C1 segment of cervical spinal cord (tissue), 14 donors: ENCODE measurements at regions not wholly inside any gene's neighbourhood (a gene's known extent, or its start where the extent isn't known, plus 50 kb on each side); places are given as distances from the start of the nearest gene placed in this dataset.
"Not testable (repeated sequence)": the region's sequence is repeated elsewhere in the genome, so short reads cannot be mapped to it uniquely, and the experiment has no call there.

Experiments used
- DNase-seq, 14 donors: peaks; one replicate each; lab custom pipeline; 2025; lab: John Stamatoyannopoulos, UW

DNA sequence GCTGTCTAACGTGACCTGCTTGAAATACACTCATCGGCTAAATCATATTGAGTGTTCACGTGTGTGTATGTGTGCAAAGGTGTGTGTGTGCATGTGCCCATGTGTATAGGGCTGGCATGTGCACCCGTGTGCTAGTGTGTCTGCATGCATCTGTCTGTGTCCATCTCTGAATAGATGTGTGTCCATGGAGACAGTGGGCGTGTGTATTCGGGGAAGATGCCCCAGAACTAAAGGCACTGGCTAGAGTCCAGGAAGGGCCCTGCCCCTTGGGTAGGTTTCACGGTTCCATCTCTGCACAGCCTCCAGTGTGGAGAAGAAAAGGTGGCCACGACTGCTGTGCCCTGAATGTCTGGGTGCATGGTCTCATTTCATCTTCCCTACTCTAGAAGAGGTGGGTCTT is 220.3 kb downstream of the MN1 start:
- DNase-seq, result no peak

DNA sequence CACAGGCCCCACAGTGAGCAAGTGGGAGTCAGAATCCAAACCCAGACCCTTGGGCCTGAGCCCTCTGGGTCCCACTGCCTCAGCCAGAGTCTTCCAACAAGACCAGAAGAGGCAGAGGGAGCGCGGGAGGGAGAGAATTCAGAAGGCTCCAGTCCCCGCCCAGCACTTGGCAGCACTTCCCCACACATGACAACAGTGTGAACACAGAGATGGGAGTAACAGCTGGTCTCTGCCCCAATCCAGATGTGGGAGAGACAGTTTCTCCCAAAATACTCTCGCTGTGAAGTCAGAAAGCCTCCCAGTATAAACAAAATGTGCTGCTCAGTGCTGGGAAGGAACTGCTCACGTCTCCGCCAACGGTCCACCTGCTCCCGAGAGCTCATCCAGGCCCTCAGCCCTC is 219.9 kb downstream of the MN1 start:
- DNase-seq, result peak in 11 of 14 donors; percentile 1 to 13 (median 4)

DNA sequence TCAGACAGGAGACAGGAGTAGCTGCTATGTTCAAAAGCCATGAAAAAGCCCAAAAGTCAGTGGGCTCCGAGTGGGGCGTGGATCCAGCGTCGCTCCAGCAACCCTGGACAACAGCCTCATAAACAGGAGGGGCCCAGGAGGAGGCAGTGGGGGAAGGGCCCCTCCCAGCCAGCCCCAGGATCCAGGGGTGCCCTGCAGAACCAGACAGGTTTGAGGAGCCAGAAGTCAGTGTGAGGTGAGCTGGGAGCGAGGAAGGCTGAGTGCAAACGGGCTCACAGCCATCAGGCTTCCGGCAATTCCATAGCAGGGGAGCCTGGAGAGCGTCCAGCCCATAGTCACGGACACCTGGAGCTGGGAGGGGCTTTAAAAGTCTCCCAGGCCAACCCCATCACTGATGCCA is 217.7 kb downstream of the MN1 start:
- no peak for DNase-seq

DNA sequence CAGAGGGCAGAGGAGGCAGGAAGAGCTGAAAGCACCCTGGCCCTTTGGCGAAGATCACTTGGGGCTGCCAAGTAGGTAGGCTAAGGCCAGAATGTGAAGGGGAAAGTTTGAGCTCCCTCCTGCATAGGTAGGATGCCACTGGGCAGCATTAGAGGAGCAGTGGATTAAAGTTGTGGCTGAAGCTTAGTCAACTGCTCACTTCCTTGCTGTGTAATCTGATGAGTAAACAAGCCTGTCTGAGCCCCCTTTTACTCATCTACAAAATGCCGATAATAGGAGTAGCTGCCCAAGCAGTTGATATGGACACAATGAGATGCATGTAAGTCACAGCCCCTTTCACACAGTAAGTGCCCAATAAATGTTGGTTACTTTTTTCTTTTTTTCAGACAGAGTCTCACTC is 216.4 kb downstream of the MN1 start:
- DNase-seq, result no peak

DNA sequence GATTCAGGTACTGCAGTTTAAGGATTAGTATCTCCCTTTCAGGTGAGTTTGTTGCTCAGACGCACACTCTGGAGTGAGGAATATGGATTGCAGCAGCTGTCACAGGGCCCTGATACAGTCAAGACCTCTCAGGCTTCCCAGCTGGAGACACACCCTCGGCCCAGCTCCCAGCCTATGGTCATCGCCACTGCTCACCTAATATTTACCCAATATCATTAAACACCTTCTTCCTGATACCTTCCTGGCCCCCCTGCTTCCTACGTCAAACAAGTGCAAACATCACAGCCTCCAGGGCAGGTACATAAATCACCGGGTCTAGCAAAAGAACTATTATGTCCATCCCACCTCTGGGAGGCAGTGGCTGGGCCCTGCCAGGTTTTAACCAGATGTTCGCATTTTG is 213.3 kb downstream of the MN1 start:
- DNase-seq, result no peak

DNA sequence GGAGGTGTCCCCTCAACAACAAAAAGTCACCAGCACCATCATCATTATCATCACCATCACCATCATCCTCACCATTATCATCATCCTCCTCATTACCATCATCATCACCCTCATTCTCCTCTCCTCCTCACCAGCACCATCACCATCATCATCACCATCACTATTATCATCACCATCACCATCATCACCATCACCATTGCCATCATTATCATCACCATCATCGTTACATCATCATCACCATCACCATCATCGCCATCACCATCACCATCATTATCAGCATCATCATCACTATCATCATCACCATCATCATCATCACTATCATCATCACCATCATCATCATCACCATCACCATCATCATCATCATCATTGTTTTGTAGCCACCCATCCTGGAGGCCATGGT is 212.6 kb downstream of the MN1 start:
- DNase-seq, result no peak

DNA sequence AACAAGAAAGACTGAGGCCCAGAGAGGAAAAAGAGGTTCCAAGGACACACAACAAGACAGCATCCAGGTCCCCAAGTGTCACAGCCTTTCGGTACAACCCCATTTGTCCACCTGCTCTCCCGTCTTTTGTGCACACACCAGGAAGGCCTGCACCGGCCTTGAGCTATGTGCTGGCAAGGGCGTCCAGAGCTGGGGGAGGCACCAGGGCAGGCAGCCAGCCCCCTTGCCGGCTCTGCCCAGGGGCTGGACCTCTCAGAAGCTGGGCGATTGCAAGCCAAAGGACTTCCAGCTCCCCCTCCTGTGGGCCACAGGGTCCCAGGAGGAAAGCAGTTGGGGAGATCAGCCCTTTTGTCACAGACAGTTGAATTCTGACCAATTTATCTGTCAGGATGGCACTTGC is 210.5 kb downstream of the MN1 start:
- DNase-seq, result peak in 2 of 14 donors; percentile 9 to 24

DNA sequence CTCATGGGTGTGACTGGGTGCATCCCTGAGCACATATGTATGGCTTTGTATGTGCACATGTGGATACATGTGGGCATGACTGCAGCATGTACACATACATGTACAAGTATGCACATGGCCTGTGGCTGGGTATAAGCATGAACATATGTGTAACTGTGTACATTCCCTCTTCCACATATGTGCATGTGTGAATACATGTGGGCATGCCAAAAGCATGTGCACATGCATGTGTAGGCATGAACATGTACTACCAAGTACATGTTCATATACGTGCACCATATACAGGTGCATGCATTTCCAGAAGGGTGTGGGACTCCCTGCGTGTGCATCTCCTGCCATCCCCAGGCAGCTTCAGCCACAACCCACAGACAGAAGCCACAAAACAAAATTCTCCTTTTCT is 208.2 kb downstream of the MN1 start:
- no peak for DNase-seq

DNA sequence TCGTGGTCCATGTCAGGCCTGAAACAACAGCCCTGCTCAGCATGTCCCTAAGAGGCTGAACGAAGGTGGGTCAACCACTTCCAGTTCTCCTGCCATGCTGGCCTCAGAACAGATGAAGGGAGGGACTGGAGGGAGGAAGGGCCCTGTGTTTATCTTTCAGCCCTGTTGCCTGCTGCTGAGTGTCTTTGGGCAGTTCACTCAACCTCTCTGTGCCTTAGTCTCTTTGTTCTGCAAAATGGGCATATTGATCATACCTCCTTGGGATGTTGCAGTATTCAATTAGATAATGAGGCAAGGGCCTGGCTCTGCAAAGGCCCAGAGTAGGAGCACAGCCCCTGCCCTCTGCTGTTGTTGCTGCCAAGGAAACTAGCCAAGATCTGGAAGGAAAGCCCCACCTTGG is 207.5 kb downstream of the MN1 start:
- no peak for DNase-seq

DNA sequence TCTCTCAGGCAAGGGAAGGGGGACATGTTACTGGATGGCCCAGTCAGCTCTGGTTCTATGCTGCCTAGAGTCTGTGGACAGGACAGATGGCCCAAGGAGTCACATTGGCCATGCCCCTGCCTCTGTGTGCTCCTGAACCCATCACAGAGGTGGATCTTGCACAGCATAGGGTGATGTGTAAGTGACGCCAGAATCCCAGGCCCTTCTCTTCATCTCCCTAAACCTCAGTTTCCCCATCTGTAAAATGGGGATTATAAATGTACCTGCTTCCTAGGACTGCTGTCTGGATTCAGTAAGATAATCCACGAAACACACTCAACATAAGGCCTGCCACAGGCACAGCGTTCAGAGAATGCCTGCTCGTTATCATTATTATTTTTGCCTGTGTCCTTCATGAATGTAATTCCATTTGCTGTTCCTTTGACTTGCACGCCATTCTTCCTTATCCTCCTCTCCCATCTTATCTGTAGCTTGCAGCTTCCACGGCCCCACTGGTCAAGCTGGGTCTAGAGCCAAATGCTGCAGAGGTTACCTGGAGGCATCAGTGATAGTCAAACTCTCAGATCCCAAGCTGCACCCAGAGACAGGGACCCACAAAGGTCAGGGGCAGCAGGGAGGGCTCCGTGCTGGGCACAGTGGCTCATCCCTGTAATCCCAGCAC is 207.0 kb downstream of the MN1 start:
- no peak for DNase-seq

DNA sequence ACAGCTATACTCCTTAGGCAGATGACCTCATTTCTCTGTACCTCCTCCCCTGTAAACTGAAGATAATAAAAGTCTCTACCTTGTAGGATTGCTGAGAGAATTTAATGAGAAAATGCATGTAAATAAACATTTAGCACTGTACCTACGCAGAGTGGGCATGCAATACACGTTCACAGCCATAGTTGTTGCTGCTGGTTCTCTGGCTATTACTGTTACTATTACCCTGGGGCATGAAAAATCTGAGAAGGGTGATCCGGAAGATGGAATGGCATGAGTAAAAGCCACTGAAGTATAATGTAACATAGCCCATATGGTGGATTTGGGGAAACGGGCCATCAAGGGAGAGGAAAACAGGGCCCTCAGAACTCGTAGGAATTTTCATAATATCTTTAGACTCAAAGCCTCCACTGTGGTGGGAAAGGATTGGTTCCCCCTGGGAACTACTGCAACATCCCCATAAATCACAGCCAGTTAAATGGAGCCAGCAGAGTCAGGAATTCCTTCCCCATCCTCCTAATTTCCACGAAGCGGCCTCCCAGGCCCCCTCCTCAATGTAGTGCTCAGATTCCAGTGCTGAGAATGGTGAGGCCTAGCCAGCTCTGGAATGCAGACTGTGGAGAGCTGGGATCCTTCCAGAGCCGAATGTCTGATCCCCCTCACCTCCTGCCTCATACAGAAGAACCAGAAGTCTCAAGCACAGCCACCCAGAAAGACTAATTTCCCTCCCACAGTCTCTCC is 205.3 kb downstream of the MN1 start:
- DNase-seq, result no peak

DNA sequence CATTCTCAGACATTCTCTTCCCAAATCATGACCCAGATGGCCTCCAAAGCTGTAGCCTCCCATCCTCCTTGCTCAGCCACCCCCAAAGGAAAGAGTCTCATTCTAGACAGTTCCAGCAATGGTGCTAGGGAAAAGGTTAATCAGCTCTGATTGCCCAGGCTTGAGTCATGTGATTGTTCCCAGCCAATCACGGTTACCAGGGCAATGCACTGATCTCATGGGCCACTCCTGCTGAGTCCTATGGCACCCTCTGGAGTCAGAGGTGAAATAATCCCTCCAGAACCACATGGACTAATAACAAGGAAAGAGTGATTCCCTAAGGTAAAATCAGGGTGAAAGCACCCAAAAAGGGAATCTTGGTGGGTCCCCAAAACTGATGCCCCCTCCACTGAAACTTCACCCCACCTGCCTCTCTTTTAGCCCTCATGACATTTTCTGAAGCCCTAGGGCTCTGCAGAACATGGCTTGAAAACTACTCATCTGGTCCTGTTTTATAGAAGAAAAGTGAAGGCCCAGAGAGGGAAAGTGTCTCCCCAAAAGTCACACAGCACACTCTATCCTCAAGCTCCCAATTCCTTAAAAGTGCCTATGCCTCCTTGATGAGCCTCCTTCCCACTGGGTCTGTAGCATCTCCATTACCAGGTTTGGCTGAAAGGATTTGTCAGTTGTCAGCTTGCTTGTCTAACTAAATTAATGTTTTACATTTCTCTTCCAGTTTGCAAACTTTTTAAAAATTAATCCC is 203.7 kb downstream of the MN1 start:
- no peak for DNase-seq

DNA sequence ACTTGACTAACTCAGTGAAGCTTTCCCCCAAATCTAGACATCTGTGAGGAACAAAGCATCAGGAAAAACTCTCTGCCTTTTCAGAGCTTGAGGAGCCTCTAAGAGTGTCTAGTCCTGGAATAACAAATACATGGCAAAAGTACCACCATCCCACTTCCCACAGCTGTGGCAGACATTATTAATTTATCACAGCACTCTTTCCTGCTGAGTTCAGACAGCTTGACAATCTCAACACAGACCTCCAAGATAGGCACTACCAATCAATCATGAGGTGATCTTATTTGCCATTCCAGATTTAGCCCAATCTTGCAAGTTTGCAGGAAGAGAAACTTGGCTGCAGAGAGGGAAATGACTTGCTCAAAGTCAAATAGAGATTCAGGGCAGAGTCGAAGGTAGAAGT is 202.8 kb downstream of the MN1 start:
- no peak for DNase-seq

DNA sequence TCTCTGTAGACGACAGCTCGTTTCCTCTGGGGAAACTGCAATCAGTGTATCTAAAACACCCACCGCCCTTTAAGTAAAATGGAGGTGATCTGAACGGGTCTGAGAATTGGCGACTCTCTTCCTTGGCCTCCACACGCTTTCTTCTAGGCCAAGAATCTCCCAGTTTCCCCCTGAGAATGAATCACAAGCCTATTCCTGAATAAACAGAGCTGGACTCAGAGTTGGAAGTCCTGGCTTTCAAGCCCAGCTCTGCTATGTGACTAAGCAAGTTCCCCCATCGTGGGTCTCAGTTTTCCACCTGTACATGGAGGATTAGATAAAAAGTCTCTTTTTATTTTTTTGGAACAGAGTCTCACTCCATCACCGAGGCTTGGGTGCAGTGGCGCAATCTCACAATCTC is 200.4 kb downstream of the MN1 start:
- DNase-seq, result no peak

DNA sequence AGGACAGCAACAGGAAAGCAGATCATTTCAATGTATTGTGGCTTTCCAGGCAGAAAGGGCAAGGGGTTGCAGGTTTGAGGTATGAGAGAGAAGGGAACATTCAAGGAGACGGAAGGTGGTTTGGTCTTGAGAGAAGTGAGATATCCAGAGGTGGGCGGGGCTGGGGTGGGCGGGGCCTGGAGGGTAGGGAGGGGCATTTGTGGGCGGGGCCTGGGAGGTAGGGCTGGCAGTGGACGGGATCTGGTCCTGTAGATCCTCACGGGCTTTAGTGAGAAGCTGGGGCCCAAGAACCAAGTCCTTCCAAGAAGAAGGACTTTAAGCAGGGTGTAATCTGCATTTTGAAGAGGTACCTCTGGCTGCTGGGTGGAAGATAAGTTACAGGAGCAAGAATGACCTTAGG is 199.2 kb downstream of the MN1 start:
- DNase-seq, result no peak

DNA sequence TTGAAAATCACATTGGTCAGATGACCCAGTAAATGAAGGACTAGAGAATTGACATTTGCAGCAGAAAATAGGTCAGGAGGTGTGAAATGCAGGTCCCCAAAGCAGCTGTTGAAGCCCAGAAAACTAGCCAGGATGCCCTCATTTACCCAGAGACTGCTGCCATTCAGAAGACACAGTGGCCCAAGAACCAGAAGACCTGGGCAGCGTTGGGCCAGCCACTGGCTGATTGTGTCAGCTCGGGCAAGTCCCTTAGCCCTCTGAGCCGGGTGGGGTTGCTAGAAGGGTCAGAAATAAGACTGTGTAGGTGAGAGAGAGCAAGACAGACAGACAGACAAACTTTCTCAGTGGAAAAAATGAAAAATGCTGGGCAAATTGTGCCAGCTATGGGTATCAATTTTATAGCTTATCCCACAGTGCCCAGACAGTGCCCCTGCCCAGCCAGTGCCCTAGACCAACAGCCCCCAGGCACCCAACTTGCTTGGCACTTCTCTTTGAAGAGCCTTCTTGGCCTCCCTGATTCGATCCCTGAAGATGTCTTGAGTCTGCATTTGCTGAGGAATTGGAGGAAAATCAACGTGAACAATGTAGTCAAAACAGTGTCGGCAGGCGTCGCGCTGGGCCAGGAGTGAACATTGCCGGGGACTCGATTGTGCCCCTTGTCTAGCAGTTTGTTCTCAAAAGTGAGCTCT is 198.3 kb downstream of the MN1 start:
- DNase-seq, result no peak

DNA sequence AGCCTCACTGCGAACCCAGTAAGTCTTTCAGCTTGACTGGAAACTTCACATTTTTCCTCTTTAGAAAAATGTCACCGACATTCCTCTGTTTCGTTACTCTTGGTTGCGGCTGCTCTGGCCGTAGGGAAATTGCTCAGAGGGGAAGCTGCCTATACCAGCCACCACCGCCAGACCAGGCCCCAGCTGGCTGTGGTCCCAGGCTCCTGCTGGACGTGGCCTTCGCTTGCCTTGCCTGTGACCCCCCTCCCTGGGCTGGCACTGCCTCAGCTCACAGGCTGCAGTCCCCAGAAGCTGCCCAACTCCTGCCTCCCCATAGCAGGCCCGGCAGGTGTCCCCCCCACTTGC is 197.8 kb downstream of the MN1 start:
- peak in 3 of 14 donors; percentile 1 to 41 (median 23) for DNase-seq

DNA sequence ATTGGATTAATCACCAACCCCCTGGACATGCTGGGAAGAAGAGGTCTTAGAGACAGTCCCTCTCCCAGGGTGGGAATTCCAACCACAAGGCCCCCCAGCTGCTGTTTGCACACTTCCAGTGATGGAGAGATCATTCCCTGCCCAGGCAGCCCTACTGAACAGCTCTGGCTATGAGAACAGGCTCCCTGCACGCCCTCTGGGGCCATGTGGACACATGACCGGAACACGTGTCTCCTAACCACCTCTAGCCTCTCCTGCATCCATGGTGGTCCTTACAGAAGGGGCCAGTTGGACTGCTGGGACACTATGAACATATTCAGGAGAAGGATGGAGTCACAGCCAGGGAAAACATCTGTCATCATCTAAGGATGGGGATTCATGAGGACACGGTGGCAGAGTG is 196.2 kb downstream of the MN1 start:
- no peak for DNase-seq

DNA sequence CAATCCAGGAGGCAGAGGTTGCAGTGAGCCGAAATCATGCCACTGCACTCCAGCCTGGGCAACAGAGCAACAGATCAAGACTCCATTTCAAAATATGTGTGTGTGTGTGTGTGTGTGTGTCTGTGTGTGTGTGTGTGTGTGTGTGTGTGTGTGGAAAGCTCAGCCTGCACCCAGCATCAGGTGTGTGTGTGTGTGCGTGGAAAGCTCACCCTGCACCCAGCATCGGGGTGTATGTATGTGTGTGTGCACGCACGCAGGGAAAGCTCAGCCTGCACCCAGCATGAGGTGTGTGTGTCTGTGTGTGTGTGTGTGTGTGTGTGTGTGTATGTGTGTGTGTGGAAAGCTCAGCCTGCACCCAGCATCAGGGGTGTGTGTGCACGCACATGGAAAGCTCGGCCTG is 193.8 kb downstream of the MN1 start:
- DNase-seq, result not testable (repeated sequence)

DNA sequence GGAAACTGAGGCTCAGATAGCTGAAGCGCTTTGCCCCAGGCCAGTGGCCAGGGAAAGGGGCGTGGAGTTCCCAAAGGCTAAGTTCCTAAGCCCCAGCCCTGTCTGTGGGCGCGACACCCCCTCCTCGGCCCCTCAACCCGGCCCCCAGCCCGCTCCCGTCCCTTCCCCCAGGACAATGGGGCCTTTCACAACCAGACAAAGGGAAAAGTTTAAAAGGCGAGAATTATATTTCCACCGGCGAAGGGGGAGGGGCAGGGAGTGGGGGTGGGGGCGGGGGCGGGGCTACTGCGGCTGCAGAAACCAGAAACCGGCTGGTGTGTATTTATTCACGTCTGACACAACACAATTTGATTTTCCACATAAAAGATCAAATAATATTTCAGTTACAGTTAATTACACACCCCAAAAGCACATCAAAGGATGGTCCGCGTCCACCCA is 192.1 kb downstream of the MN1 start:
- DNase-seq, result no peak

DNA sequence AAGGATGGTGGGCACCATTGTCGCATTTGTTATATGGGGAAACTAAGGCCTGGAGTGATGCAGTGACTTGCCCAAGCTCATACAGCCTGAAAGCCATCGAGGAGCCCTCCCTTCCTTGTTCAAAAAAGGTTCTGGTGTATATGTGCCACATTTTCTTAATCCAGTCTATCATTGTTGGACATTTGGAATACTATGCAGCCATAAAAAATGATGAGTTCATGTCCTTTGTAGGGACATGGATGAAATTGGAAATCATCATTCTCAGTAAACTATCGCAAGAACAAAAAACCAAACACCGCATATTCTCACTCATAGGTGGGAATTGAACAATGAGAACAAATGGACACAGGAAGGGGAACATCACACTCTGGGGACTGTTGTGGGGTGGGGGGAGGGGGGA is 191.4 kb downstream of the MN1 start:
- DNase-seq, result not testable (repeated sequence)
